Lung (tissue), 11 donors: ENCODE measurements at regions not wholly inside any gene's neighbourhood (a gene's known extent, or its start where the extent isn't known, plus 50 kb on each side); places are given as distances from the start of the nearest gene placed in this dataset.

Experiments used
- ATAC-seq: fragments of 200-7000 bp; cut with Tn5 transposase; one replicate; pipeline ENCODE4 v1.9.1; 2020; ENCODE audit warnings: moderate number of reproducible peaks; ENCODE audit not compliant: insufficient read depth, low FRiP score
- DNase-seq, 3 donors: peaks; one replicate each; pipeline ENCODE4 v3.0.0-alpha.2; 2013 to 2017
- H3K27ac ChIP-seq, 2 donors: one replicate each; pipeline ENCODE4 v1.5.1; 2013; ENCODE audit warnings: mild to moderate bottlenecking in 2 of 2, moderate library complexity in 2 of 2, control low read depth in 1 of 2, inconsistent platforms in 1 of 2, low read depth in 1 of 2, low read length in 1 of 2
- H3K27me3 ChIP-seq, 3 donors: one replicate each; pipeline ENCODE4 v1.5.1; 2013; ENCODE audit warnings: low read length in 2 of 3; ENCODE audit not compliant: control insufficient read depth in 3 of 3, insufficient read depth in 3 of 3
- H3K36me3 ChIP-seq, 4 donors: one replicate each; pipeline ENCODE4 v1.5.1; 2013; ENCODE audit warnings: low read length in 4 of 4, mild to moderate bottlenecking in 1 of 4, moderate library complexity in 1 of 4; ENCODE audit not compliant: control insufficient read depth in 4 of 4, insufficient read depth in 4 of 4
- H3K4me1 ChIP-seq, 5 donors: one replicate each; pipeline ENCODE4 v1.5.1; 2013; ENCODE audit warnings: low read length in 5 of 5, mild to moderate bottlenecking in 2 of 5, moderate library complexity in 1 of 5; ENCODE audit not compliant: control insufficient read depth in 5 of 5, insufficient read depth in 5 of 5
- H3K4me3 ChIP-seq: one replicate; pipeline ENCODE4 v1.5.1; 2013; ENCODE audit warnings: mild to moderate bottlenecking, control low read depth, moderate library complexity
- H3K9ac ChIP-seq, 2 donors: one replicate each; pipeline ENCODE4 v1.5.1; 2013; ENCODE audit warnings: low read length in 2 of 2, control low read depth in 1 of 2; ENCODE audit not compliant: insufficient read depth in 1 of 2
- H3K9me3 ChIP-seq, 4 donors: one replicate each; pipeline ENCODE4 v1.5.1; 2013; ENCODE audit warnings: low read length in 3 of 4, mild to moderate bottlenecking in 1 of 4, moderate library complexity in 1 of 4; ENCODE audit not compliant: control insufficient read depth in 4 of 4, insufficient read depth in 3 of 4
- WGBS, 2 donors: extraction: QIAGEN DNeasy Blood & Tissue Kit; methylation state at CpG; one replicate each; pipeline ENCODE4 v1.1.7; 2013; 5-methylcytosine and 5-hydroxymethylcytosine counted together
- TF ChIP-seq, protein P1 (sequence below): IDR thresholded peaks from 2 replicates; pipeline ENCODE4 v1.5.1; 2012; ENCODE audit warnings: mild to moderate bottlenecking; ENCODE audit errors: control extremely low read depth, extremely low read depth
- donor health status: control.
- donor health status: control.
- donor health status: Bipolar disorder and iron deficiency.
- donor health status: healthy.
- donor health status: DM: yes; HTN: yes; CAD: no.

DNA sequence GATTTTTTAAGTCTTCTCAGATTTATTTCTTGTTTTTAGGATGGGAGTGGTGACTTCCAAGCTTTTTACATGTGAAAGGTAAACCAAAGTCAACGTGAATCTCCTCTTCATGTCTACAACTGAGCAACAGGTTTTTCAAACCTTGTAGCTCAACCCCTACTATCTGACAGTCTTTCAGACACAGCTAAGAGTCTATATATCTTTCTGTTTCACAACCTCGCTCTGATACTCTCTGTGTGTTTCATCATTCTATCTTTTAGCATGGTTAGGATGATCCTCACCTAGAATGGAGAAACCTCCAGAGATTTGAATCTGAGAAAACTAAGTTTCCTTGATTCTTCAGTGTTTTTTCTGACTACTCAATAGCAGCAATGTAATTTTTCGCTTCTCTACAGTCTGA lies 96.1 kb downstream of the EPDR1 start:
- H3K4me3 ChIP-seq: no peak overlapping the region
- no peaks in the 10 kb centered on the region for H3K27me3 ChIP-seq
- H3K27ac ChIP-seq: no peak overlapping the region
- H3K9me3 ChIP-seq: no peaks in the 10 kb centered on the region
- WGBS, 2 donors: 77 to 85% methylated on average over 3 of the region's 3 CpGs
- no peaks in the 10 kb centered on the region for H3K36me3 ChIP-seq
- ATAC-seq: no peak
- H3K9ac ChIP-seq: no peak overlapping the region
- DNase-seq: no peak
- H3K4me1 ChIP-seq: no peaks in the 10 kb centered on the region
- TF ChIP-seq, protein P1, sequence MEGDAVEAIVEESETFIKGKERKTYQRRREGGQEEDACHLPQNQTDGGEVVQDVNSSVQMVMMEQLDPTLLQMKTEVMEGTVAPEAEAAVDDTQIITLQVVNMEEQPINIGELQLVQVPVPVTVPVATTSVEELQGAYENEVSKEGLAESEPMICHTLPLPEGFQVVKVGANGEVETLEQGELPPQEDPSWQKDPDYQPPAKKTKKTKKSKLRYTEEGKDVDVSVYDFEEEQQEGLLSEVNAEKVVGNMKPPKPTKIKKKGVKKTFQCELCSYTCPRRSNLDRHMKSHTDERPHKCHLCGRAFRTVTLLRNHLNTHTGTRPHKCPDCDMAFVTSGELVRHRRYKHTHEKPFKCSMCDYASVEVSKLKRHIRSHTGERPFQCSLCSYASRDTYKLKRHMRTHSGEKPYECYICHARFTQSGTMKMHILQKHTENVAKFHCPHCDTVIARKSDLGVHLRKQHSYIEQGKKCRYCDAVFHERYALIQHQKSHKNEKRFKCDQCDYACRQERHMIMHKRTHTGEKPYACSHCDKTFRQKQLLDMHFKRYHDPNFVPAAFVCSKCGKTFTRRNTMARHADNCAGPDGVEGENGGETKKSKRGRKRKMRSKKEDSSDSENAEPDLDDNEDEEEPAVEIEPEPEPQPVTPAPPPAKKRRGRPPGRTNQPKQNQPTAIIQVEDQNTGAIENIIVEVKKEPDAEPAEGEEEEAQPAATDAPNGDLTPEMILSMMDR: no peak

DNA sequence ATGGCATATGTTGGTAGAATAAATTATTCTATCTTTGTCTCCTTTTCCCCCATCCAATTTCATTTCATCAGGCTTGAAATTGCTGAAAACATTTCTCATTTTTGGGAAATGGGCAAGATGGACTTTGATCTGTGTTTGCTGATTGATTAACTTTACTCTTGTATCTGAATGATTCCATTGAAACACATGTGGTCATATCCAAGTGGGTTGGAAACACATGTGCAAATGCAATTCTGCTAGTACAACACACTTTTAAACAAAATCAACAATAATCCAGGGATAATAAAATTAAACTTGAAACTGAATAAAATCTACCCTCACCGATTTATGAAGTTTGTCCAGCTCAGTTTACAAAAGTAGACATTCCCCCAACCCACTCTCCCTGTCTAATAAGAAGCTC lies 96.9 kb downstream of the EPDR1 start:
- no peak overlapping the region for H3K27ac ChIP-seq
- no peaks in the 10 kb centered on the region for H3K36me3 ChIP-seq
- DNase-seq (no peak), ATAC-seq (no peak)
- 86 to 87% methylated on average over 1 of the region's 1 CpG for WGBS, 2 donors
- TF ChIP-seq, protein P1: no peak
- no peak overlapping the region for H3K9ac ChIP-seq
- H3K4me3 ChIP-seq: no peak overlapping the region
- no peaks in the 10 kb centered on the region for H3K4me1 ChIP-seq
- no peaks in the 10 kb centered on the region for H3K9me3 ChIP-seq
- H3K27me3 ChIP-seq: no peaks in the 10 kb centered on the region

DNA sequence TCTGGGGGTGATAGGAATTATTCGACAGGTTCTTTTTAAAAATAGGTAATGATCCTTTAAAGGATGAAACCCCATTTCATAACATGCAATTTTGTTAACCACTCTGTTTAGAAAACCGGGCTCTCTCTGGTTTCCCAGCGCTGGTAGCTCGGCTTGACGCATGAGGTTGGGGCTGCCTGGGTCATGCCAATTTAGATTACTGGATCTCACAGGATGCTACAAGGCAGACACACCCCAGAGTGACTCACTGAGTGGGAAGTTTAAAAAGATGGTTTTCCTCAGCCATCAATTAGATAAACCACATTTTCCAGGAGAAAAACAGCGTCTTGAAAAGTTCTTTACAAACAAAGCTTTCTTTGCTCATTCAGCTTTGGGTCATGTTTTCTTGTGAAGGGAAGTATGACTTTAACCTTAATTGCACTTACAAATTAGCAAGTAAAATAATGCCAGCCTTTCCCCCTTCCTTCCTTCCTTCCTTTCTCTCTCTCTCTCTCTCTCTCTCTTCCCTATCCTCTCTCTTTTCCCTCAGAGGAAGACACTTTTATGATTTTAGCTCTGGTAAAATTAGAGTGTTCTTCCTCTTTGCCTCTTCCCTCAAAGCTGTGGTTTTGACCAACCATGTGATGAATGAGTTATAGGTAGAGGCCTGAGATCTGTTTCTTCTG lies 99.8 kb downstream of the EPDR1 start:
- H3K36me3 ChIP-seq: no peaks in the 10 kb centered on the region
- TF ChIP-seq, protein P1: no peak
- H3K4me1 ChIP-seq: no peaks in the 10 kb centered on the region
- ATAC-seq (no peak), DNase-seq (no peak)
- no peaks in the 10 kb centered on the region for H3K9me3 ChIP-seq
- no peaks in the 10 kb centered on the region for H3K27me3 ChIP-seq
- H3K27ac ChIP-seq: no peak overlapping the region
- WGBS, 2 donors: 74 to 81% methylated on average over 6 of the region's 6 CpGs
- H3K9ac ChIP-seq: no peak overlapping the region
- no peak overlapping the region for H3K4me3 ChIP-seq

DNA sequence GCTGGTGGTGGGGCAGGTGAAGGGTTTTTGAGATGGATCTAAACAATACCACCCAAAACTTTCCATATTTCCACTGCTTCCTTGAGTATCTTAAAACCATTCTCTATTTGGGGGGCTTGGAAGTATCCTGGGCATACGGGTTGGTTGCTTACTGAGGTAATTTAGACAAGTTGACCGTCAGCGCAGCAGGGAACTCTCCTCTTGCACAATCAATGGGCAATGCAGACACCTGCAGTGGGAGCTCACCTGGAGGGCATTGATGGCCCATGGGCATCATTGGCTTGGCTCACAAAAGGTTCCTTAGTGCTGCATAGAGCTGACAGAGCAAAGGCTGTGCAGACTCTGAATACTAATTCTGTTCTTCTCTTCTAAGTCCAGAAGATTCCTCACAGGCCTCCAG lies 101.5 kb downstream of the EPDR1 start:
- TF ChIP-seq, protein P1: no peak
- 96 to 98% methylated on average over 3 of the region's 3 CpGs for WGBS, 2 donors
- Histone ChIP-seq H3K9ac (no peak overlapping the region), H3K36me3 (no peaks in the 10 kb centered on the region), H3K4me1 (no peaks in the 10 kb centered on the region), H3K9me3 (no peaks in the 10 kb centered on the region), H3K27me3 (no peaks in the 10 kb centered on the region), H3K27ac (no peak overlapping the region), H3K4me3 (no peak overlapping the region)
- DNase-seq: no peak
- ATAC-seq: no peak
